Mesothelial cell of epicardium (in vitro differentiated cells): ENCODE measurements at regions not wholly inside any gene's neighbourhood (a gene's known extent, or its start where the extent isn't known, plus 50 kb on each side); places are given as distances from the start of the nearest gene placed in this dataset.

Experiments used
- DNase-seq, 2 experiments: peaks; one replicate each; pipeline ENCODE4 v3.0.0; 2021; ENCODE audit warnings: low spot score in 2 of 2; ENCODE audit not compliant: unreplicated experiment in 2 of 2
- H3K27ac Mint-ChIP-seq: 2 replicates; pipeline ENCODE4 v1.8.0; 2021; ENCODE audit warnings: mixed read lengths
- H3K27me3 Mint-ChIP-seq: 2 replicates; pipeline ENCODE4 v1.8.0; 2021; ENCODE audit warnings: low read depth, mixed read lengths
- H3K36me3 Mint-ChIP-seq: 2 replicates; pipeline ENCODE4 v1.8.0; 2021; ENCODE audit warnings: mixed read lengths
- H3K4me1 Mint-ChIP-seq: 2 replicates; pipeline ENCODE4 v1.8.0; 2021; ENCODE audit warnings: mixed read lengths
- H3K4me3 Mint-ChIP-seq: 2 replicates; pipeline ENCODE4 v1.8.0; 2021; ENCODE audit warnings: mild to moderate bottlenecking, moderate library complexity, mixed read lengths
- H3K9me3 Mint-ChIP-seq: 2 replicates; pipeline ENCODE4 v1.8.0; 2021; ENCODE audit warnings: mixed read lengths
- CTCF ChIP-seq: fragments of 200-600 bp; sonication (generic); IDR thresholded peaks from one replicate; pipeline ENCODE4 v1.5.0; 2021; ENCODE audit warnings: antibody characterized with exemption; ENCODE audit not compliant: unreplicated experiment

GRCh38 chr5:27571681-27572080 lies 533.3 kb upstream of the CDH9 start:
- H3K36me3 Mint-ChIP-seq: no peaks in the 10 kb centered on the region
- no peaks in the 10 kb centered on the region for H3K4me1 Mint-ChIP-seq
- no peak for TF ChIP-seq CTCF
- no peak for DNase-seq
- no peak overlapping the region for H3K4me3 Mint-ChIP-seq
- H3K27me3 Mint-ChIP-seq: no peaks in the 10 kb centered on the region
- no peak overlapping the region for H3K27ac Mint-ChIP-seq
- H3K9me3 Mint-ChIP-seq: peaks cover 4% of the 10 kb centered on the region

- Mint-ChIP-seq H3K27me3 (no peaks in the 10 kb centered on the region), H3K4me1 (no peaks in the 10 kb centered on the region), H3K27ac (no peak overlapping the region), H3K4me3 (no peak overlapping the region), H3K9me3 (no peaks in the 10 kb centered on the region), H3K36me3 (no peaks in the 10 kb centered on the region)
- no peak for DNase-seq
- no peak for TF ChIP-seq CTCF
Measured at GRCh38 chr5:27568811-27569210, 530.4 kb upstream of the CDH9 start.

- TF ChIP-seq CTCF: no peak
- H3K4me3 Mint-ChIP-seq: no peak overlapping the region
- H3K4me1 Mint-ChIP-seq: no peaks in the 10 kb centered on the region
- no peaks in the 10 kb centered on the region for H3K27me3 Mint-ChIP-seq
- no peaks in the 10 kb centered on the region for H3K36me3 Mint-ChIP-seq
- no peak overlapping the region for H3K27ac Mint-ChIP-seq
- H3K9me3 Mint-ChIP-seq: peaks cover 9% of the 10 kb centered on the region
- no peak for DNase-seq
Measured at GRCh38 chr5:27561408-27561807, 523.0 kb upstream of the CDH9 start.

GRCh38 chr5:27548484-27548883 lies 510.1 kb upstream of the CDH9 start:
- DNase-seq: no peak
- no peak overlapping the region for H3K27ac Mint-ChIP-seq
- H3K9me3 Mint-ChIP-seq: peaks cover 12% of the 10 kb centered on the region
- H3K36me3 Mint-ChIP-seq: no peaks in the 10 kb centered on the region
- no peaks in the 10 kb centered on the region for H3K4me1 Mint-ChIP-seq
- H3K27me3 Mint-ChIP-seq: no peaks in the 10 kb centered on the region
- H3K4me3 Mint-ChIP-seq: no peak overlapping the region
- no peak for TF ChIP-seq CTCF

- Mint-ChIP-seq H3K36me3 (no peaks in the 10 kb centered on the region), H3K9me3 (peaks cover 14% of the 10 kb centered on the region), H3K27me3 (no peaks in the 10 kb centered on the region), H3K27ac (no peak overlapping the region), H3K4me3 (no peak overlapping the region), H3K4me1 (peaks cover 16% of the 10 kb centered on the region)
- no peak for TF ChIP-seq CTCF
- no peak for DNase-seq
Measured at GRCh38 chr5:27535031-27535557, 496.7 kb upstream of the CDH9 start.

- Mint-ChIP-seq H3K4me3 (no peak overlapping the region), H3K36me3 (no peaks in the 10 kb centered on the region), H3K27ac (no peak overlapping the region), H3K27me3 (no peaks in the 10 kb centered on the region), H3K4me1 (peaks cover 16% of the 10 kb centered on the region), H3K9me3 (peaks cover 30% of the 10 kb centered on the region)
- TF ChIP-seq CTCF: no peak
- DNase-seq: no peak
Measured at GRCh38 chr5:27532305-27532704, 493.9 kb upstream of the CDH9 start.
